ENCODE measurements at regions not wholly inside any gene's neighbourhood (a gene's known extent, or its start where the extent isn't known, plus 50 kb on each side); places are given as distances from the start of the nearest gene placed in this dataset.

DNA sequence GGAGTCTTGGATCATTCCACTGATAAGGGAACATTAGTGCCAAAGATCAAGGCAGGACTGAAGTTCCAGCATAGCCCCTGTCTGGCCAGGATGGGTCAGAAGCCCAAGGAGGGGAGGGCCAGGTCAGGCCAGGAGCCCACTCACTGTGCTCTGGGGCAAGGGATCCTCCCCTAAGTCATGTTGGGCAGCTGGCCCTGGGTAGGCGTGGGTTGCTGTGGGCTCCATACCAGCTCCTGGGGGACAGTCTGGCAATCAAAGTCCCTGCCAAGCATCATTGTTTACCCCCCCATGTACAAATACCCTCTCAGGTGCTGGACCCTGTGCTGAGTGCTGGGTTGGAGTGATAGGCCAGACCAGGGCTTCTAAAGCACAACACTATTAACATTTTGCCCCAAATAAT is 130.5 kb downstream of the IRX5 start:
- no peak for TF ChIP-seq ZNF384 (IDR thresholded peaks at IDR 0.05)
- TF ChIP-seq, protein P1, sequence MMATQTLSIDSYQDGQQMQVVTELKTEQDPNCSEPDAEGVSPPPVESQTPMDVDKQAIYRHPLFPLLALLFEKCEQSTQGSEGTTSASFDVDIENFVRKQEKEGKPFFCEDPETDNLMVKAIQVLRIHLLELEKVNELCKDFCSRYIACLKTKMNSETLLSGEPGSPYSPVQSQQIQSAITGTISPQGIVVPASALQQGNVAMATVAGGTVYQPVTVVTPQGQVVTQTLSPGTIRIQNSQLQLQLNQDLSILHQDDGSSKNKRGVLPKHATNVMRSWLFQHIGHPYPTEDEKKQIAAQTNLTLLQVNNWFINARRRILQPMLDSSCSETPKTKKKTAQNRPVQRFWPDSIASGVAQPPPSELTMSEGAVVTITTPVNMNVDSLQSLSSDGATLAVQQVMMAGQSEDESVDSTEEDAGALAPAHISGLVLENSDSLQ (IDR thresholded peaks at IDR 0.05): no peak
- TF ChIP-seq FOXM1 (IDR thresholded peaks at IDR 0.05; ENCODE audit: borderline replicate concordance): no peak
- TF ChIP-seq BHLHE40 (IDR thresholded peaks at IDR 0.05; ENCODE audit: borderline replicate concordance): no peak
- no peak for TF ChIP-seq SP1 (IDR thresholded peaks at IDR 0.05)

All from HEK293T (cell line).